Mesenchymal stem cell (in vitro differentiated cells and primary cell): ENCODE measurements at regions not wholly inside any gene's neighbourhood (a gene's known extent, or its start where the extent isn't known, plus 50 kb on each side); places are given as distances from the start of the nearest gene placed in this dataset.

Source experiments
- DNase-seq: peaks from one replicate; pipeline ENCODE4 v3.0.0-alpha.2; 2013
- H2AFZ ChIP-seq: one replicate; pipeline ENCODE4 v1.6.1; 2013; ENCODE audit warnings: low read depth, mild to moderate bottlenecking, control low read depth, inconsistent platforms, low read length, moderate library complexity
- H2AK5ac ChIP-seq: 2 replicates; pipeline ENCODE4 v1.6.1; 2013; ENCODE audit warnings: low read length, moderate library complexity, mild to moderate bottlenecking, inconsistent platforms; ENCODE audit not compliant: severe bottlenecking
- H2BK120ac ChIP-seq: one replicate; pipeline ENCODE4 v1.6.1; 2013; ENCODE audit warnings: low read depth, mild to moderate bottlenecking, inconsistent platforms, low read length, moderate library complexity
- H2BK12ac ChIP-seq, 2 experiments: one replicate each; pipeline ENCODE4 v1.6.1; 2013; ENCODE audit warnings: inconsistent platforms in 2 of 2, low read length in 2 of 2, mild to moderate bottlenecking in 2 of 2, moderate library complexity in 2 of 2, control low read depth in 1 of 2
- H2BK15ac ChIP-seq: one replicate; pipeline ENCODE4 v1.6.1; 2013; ENCODE audit warnings: mild to moderate bottlenecking, low read depth, inconsistent platforms; ENCODE audit not compliant: poor library complexity, severe bottlenecking
- H2BK5ac ChIP-seq: 2 replicates; pipeline ENCODE4 v1.6.1; 2013; ENCODE audit warnings: low read depth, mild to moderate bottlenecking, low read length, control low read depth, inconsistent platforms; ENCODE audit not compliant: poor library complexity, severe bottlenecking
- H3K14ac ChIP-seq, 2 experiments: one replicate each; pipeline ENCODE4 v1.6.1; 2013; ENCODE audit warnings: inconsistent platforms in 2 of 2, low read length in 2 of 2, control low read depth in 1 of 2, mild to moderate bottlenecking in 1 of 2, moderate library complexity in 1 of 2
- H3K18ac ChIP-seq, 2 experiments: one replicate each; pipeline ENCODE4 v1.6.1; 2013; ENCODE audit warnings: inconsistent platforms in 2 of 2, low read length in 2 of 2, control low read depth in 1 of 2, low read depth in 1 of 2, mild to moderate bottlenecking in 1 of 2
- H3K23ac ChIP-seq, 2 experiments: one replicate each; pipeline ENCODE4 v1.6.1; 2013; ENCODE audit warnings: inconsistent platforms in 2 of 2, low read length in 2 of 2, mild to moderate bottlenecking in 2 of 2, moderate library complexity in 2 of 2, control low read depth in 1 of 2
- H3K27ac ChIP-seq: 2 replicates; pipeline ENCODE4 v1.5.1; 2013; ENCODE audit warnings: mild to moderate bottlenecking, moderate library complexity, low read length, control low read depth, inconsistent platforms; ENCODE audit not compliant: poor library complexity, severe bottlenecking
- H3K27me3 ChIP-seq, 2 experiments: 2 replicates each; pipeline versions ENCODE4 v1.6.1 to v1.7.0; 2013; ENCODE audit warnings: low read length in 2 of 2, mild to moderate bottlenecking in 2 of 2, moderate library complexity in 2 of 2, control low read depth in 1 of 2, inconsistent platforms in 1 of 2; ENCODE audit not compliant: control insufficient read depth in 1 of 2, insufficient read depth in 1 of 2
- H3K36me3 ChIP-seq, 2 experiments: 2 replicates each; pipeline versions ENCODE4 v1.6.1 to v1.7.0; 2013; ENCODE audit warnings: low read length in 2 of 2, control low read depth in 1 of 2, inconsistent platforms in 1 of 2, low read depth in 1 of 2, mild to moderate bottlenecking in 1 of 2; ENCODE audit not compliant: insufficient read depth in 2 of 2, control insufficient read depth in 1 of 2
- H3K4ac ChIP-seq, 2 experiments: one replicate each; pipeline ENCODE4 v1.6.1; 2013; ENCODE audit warnings: inconsistent platforms in 2 of 2, low read length in 2 of 2, mild to moderate bottlenecking in 2 of 2, moderate library complexity in 2 of 2, control low read depth in 1 of 2, low read depth in 1 of 2
- H3K4me1 ChIP-seq: 2 replicates; pipeline ENCODE4 v1.6.1; 2013; ENCODE audit warnings: low read depth, low read length, control low read depth; ENCODE audit not compliant: control insufficient read depth, insufficient read depth
- H3K4me2 ChIP-seq: 2 replicates; pipeline ENCODE4 v1.6.1; 2013; ENCODE audit warnings: low read length, mild to moderate bottlenecking, inconsistent platforms; ENCODE audit not compliant: poor library complexity, severe bottlenecking
- H3K4me3 ChIP-seq, 2 experiments: 2 replicates each; pipeline versions ENCODE4 v1.5.1 to v1.7.0; 2013; ENCODE audit warnings: low read length in 2 of 2, mild to moderate bottlenecking in 2 of 2, control low read depth in 1 of 2, low read depth in 1 of 2; ENCODE audit not compliant: insufficient read depth in 1 of 2
- H3K79me1 ChIP-seq: replicated peaks from 2 replicates; pipeline ENCODE4 v1.6.1; 2013; ENCODE audit warnings: mild to moderate bottlenecking, control low read depth, low read length, inconsistent platforms; ENCODE audit not compliant: poor library complexity, severe bottlenecking
- H3K9ac ChIP-seq: 2 replicates; pipeline ENCODE4 v1.7.0; 2013; ENCODE audit warnings: mild to moderate bottlenecking, low read length, moderate library complexity
- H3K9me3 ChIP-seq: 2 replicates; pipeline ENCODE4 v1.7.0; 2013; ENCODE audit warnings: mild to moderate bottlenecking, low read length; ENCODE audit not compliant: control insufficient read depth
- H4K8ac ChIP-seq: one replicate; pipeline ENCODE4 v1.6.1; 2013; ENCODE audit warnings: inconsistent platforms, mild to moderate bottlenecking, low read length, moderate library complexity
- H4K91ac ChIP-seq: one replicate; pipeline ENCODE4 v1.6.1; 2013; ENCODE audit warnings: mild to moderate bottlenecking, low read length, inconsistent platforms
- WGBS: methylation state at CpG from one replicate; pipeline ENCODE4 v1.1.7; 2013; ENCODE audit warnings: mixed read lengths; 5-methylcytosine and 5-hydroxymethylcytosine counted together

GRCh38 chr7:125878988-125879387 lies 949.4 kb upstream of the POT1 start:
- peak; percentile 12 for DNase-seq
- no peak overlapping the region for H3K4me2 ChIP-seq
- H4K8ac ChIP-seq = no peak overlapping the region
- H3K4ac ChIP-seq = no peak overlapping the region
- H3K9ac ChIP-seq = no peak overlapping the region
- H3K79me1 ChIP-seq = no peaks in the 10 kb centered on the region
- no peaks in the 10 kb centered on the region for H3K36me3 ChIP-seq
- H3K27me3 ChIP-seq = no peaks in the 10 kb centered on the region
- H3K9me3 ChIP-seq = peaks cover 8% of the 10 kb centered on the region
- no peak overlapping the region for H2BK12ac ChIP-seq
- no peak overlapping the region for H2BK5ac ChIP-seq
- no peak overlapping the region for H3K4me3 ChIP-seq
- no peak overlapping the region for H4K91ac ChIP-seq
- no peak overlapping the region for H3K18ac ChIP-seq
- 25% methylated on average over 6 of the region's 6 CpGs for WGBS
- H2BK15ac ChIP-seq = no peak overlapping the region
- H3K14ac ChIP-seq = no peak overlapping the region
- no peak overlapping the region for H2AK5ac ChIP-seq
- H2AFZ ChIP-seq = no peak overlapping the region
- no peak overlapping the region for H3K23ac ChIP-seq
- H3K27ac ChIP-seq = no peak overlapping the region
- H2BK120ac ChIP-seq = no peak overlapping the region
- H3K4me1 ChIP-seq = no peaks in the 10 kb centered on the region

DNA sequence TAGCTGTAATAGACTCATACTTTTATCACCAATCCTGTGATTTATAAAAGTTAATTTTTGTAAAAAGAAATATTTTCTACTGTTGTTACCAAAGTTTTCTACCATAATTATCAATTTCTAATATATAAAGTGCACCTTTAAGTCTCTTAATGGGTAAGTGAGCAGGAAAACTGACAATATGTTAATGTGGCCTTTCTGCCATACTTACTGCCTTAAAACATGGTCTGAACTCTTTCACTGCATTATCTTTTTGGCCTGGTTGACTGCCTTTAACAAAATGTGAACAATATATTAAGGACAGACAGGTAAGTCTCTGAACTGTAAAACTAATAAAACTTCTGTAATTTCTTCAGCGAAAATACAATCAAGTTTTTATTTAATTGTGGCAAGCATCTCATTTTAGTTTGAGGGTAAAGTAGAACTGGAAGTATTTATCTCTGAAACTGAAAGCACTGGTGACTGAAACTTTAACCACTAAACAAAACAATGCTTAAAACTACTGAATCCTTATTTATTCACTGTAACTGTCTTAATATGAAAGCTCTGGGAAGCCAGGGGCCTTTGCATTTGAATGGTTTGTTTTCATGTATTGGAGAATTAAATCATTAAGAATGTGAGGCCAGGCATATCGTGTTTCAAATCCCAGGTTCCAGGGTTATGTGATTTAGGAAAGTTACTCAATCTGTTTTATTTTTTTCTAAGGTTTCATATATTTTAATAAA lies 948.8 kb upstream of the POT1 start:
- Histone ChIP-seq H2AFZ (no peak overlapping the region), H3K23ac (no peak overlapping the region), H3K27ac (no peak overlapping the region), H3K4ac (no peak overlapping the region), H2BK5ac (no peak overlapping the region), H4K91ac (no peak overlapping the region), H2BK15ac (no peak overlapping the region), H3K4me2 (no peak overlapping the region), H3K4me3 (no peak overlapping the region), H3K18ac (no peak overlapping the region), H3K14ac (no peak overlapping the region), H2BK12ac (no peak overlapping the region), H3K4me1 (no peaks in the 10 kb centered on the region), H4K8ac (no peak overlapping the region), H3K9me3 (peaks cover 8% of the 10 kb centered on the region), H2BK120ac (no peak overlapping the region), H3K9ac (no peak overlapping the region), H3K79me1 (no peaks in the 10 kb centered on the region), H3K27me3 (no peaks in the 10 kb centered on the region), H3K36me3 (no peaks in the 10 kb centered on the region), H2AK5ac (no peak overlapping the region)
- WGBS = no CpG with 5 or more reads among the region's 2 CpGs
- peak; percentile 3 for DNase-seq

DNA sequence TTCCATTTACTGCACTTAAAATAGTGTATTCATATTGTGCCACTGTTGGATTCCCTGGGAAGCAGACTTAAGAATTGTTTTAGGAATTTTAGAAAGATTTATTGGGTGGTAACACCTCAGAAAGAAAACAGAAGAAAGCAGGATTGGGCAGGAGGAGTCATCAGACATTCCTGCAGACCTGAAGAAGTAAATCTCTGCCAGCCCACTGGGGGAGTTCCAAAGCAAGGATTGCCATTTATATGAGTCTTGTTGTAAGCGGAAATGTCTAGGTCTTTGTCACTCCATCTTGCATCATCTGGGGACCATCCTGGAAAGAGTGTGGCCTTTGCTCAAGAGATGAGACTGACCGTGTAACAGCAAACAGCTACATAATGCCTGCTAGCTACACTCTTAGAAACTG lies 947.6 kb upstream of the POT1 start:
- Histone ChIP-seq H3K14ac (no peak overlapping the region), H3K4ac (no peak overlapping the region), H2AK5ac (no peak overlapping the region), H3K4me1 (no peaks in the 10 kb centered on the region), H2BK15ac (no peak overlapping the region), H4K91ac (no peak overlapping the region), H3K9me3 (peaks cover 8% of the 10 kb centered on the region), H4K8ac (no peak overlapping the region), H2BK5ac (no peak overlapping the region), H2BK120ac (no peak overlapping the region), H3K18ac (no peak overlapping the region), H3K4me2 (no peak overlapping the region), H2AFZ (no peak overlapping the region), H3K9ac (no peak overlapping the region), H3K79me1 (no peaks in the 10 kb centered on the region), H3K27ac (no peak overlapping the region), H3K27me3 (no peaks in the 10 kb centered on the region), H3K4me3 (no peak overlapping the region), H3K23ac (no peak overlapping the region), H3K36me3 (no peaks in the 10 kb centered on the region), H2BK12ac (no peak overlapping the region)
- DNase-seq = no peak
- WGBS = 100% methylated on average over 1 of the region's 2 CpGs

DNA sequence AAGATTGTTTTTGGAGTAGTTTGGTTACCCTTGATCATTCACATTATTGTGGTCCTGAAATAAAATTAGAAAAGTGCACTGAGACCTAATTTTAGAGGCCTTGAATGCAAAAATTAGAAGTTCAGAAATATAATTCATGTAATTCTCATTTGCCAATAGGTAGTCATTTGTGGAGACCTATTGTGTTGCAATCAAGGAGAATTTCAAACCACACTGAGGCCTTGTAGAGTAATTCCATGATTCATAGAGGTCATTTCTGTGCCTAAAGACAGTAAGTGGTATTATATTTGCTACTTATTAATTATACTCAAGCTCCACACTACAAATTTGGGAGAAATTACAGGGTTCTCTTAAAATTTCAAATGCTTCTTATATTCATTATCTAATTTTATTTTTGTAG lies 946.8 kb upstream of the POT1 start:
- Histone ChIP-seq H3K4me1 (no peaks in the 10 kb centered on the region), H3K18ac (no peak overlapping the region), H3K4me3 (no peak overlapping the region), H3K9me3 (peaks cover 8% of the 10 kb centered on the region), H3K79me1 (no peaks in the 10 kb centered on the region), H2BK15ac (no peak overlapping the region), H3K27ac (no peak overlapping the region), H3K4ac (no peak overlapping the region), H2AFZ (no peak overlapping the region), H2BK120ac (no peak overlapping the region), H3K9ac (no peak overlapping the region), H3K23ac (no peak overlapping the region), H4K91ac (no peak overlapping the region), H3K27me3 (no peaks in the 10 kb centered on the region), H4K8ac (no peak overlapping the region), H2AK5ac (no peak overlapping the region), H2BK5ac (no peak overlapping the region), H3K36me3 (no peaks in the 10 kb centered on the region), H3K14ac (no peak overlapping the region), H3K4me2 (no peak overlapping the region), H2BK12ac (no peak overlapping the region)
- no peak for DNase-seq
